GM23338 (cell line): ENCODE measurements at regions not wholly inside any gene's neighbourhood (a gene's known extent, or its start where the extent isn't known, plus 50 kb on each side); places are given as distances from the start of the nearest gene placed in this dataset.

Source experiments
- ATAC-seq: fragments of 200-7000 bp; cut with Tn5 transposase; 3 replicates; pipeline ENCODE4 v1.9.1; 2020
- DNase-seq: peaks from one replicate; pipeline ENCODE4 v3.0.0-alpha.2; 2015; ENCODE audit warnings: low spot score
- H2AFZ ChIP-seq: fragments of 200-600 bp; sonication (generic); 2 replicates; pipeline ENCODE4 v1.8.0; 2016; ENCODE audit warnings: antibody characterized with exemption, mild to moderate bottlenecking, moderate library complexity
- H3F3A ChIP-seq: fragments of 200-600 bp; sonication (generic); replicated peaks from 2 replicates; pipeline ENCODE4 v1.8.0; 2017; ENCODE audit warnings: antibody characterized with exemption, mixed run types, low read depth
- H3K27ac ChIP-seq: fragments of 200-600 bp; sonication (generic); 2 replicates; pipeline ENCODE4 v1.6.1; 2016; ENCODE audit warnings: low read depth
- H3K27me3 ChIP-seq: fragments of 200-600 bp; sonication (generic); 2 replicates; pipeline ENCODE4 v1.8.0; 2016; ENCODE audit warnings: mild to moderate bottlenecking, mixed run types, moderate library complexity; ENCODE audit not compliant: insufficient read depth
- H3K36me3 ChIP-seq: fragments of 200-600 bp; sonication (generic); 2 replicates; pipeline ENCODE4 v1.8.0; 2016; ENCODE audit warnings: mild to moderate bottlenecking; ENCODE audit not compliant: insufficient read depth
- H3K4me1 ChIP-seq: fragments of 200-600 bp; sonication (generic); 2 replicates; pipeline ENCODE4 v1.8.0; 2016; ENCODE audit warnings: mild to moderate bottlenecking, moderate library complexity; ENCODE audit not compliant: insufficient read depth
- H3K4me2 ChIP-seq: fragments of 200-600 bp; sonication (generic); 2 replicates; pipeline ENCODE4 v1.7.1; 2017; ENCODE audit warnings: mixed run types
- H3K4me3 ChIP-seq: fragments of 200-600 bp; sonication (generic); 2 replicates; pipeline ENCODE4 v1.6.1; 2016; ENCODE audit warnings: mixed run types
- H3K79me2 ChIP-seq: fragments of 200-600 bp; sonication (generic); replicated peaks from 2 replicates; pipeline ENCODE4 v1.8.0; 2017; ENCODE audit warnings: mild to moderate bottlenecking; ENCODE audit not compliant: insufficient read depth
- H3K9me2 ChIP-seq: fragments of 200-600 bp; sonication (generic); 2 replicates; pipeline ENCODE4 v1.8.0; 2017; ENCODE audit not compliant: insufficient read depth
- H4K20me1 ChIP-seq: fragments of 200-600 bp; sonication (generic); replicated peaks from 2 replicates; pipeline ENCODE4 v1.8.0; 2017; ENCODE audit warnings: mild to moderate bottlenecking; ENCODE audit not compliant: insufficient read depth
- H3K27ac Mint-ChIP-seq: 2 replicates; pipeline ENCODE4 v1.8.0; 2020; ENCODE audit warnings: inconsistent platforms, mild to moderate bottlenecking, moderate library complexity, mixed read lengths
- H3K27me3 Mint-ChIP-seq: 3 replicates; pipeline ENCODE4 v1.8.0; 2022; ENCODE audit warnings: low read depth, mild to moderate bottlenecking, moderate library complexity, mixed read lengths, inconsistent platforms; ENCODE audit not compliant: insufficient read depth, poor library complexity
- H3K36me3 Mint-ChIP-seq: 3 replicates; pipeline ENCODE4 v1.8.0; 2021; ENCODE audit warnings: low read depth, mild to moderate bottlenecking, inconsistent platforms, moderate library complexity, mixed read lengths
- H3K4me1 Mint-ChIP-seq: 3 replicates; pipeline ENCODE4 v1.8.0; 2020; ENCODE audit warnings: mild to moderate bottlenecking, inconsistent platforms, mixed read lengths
- H3K4me3 Mint-ChIP-seq: 3 replicates; pipeline ENCODE4 v1.8.0; 2021; ENCODE audit warnings: moderate library complexity, mild to moderate bottlenecking, inconsistent platforms, mixed read lengths
- H3K9me3 Mint-ChIP-seq: 3 replicates; pipeline ENCODE4 v1.8.0; 2020; ENCODE audit warnings: moderate library complexity, mild to moderate bottlenecking, inconsistent platforms, mixed read lengths
- CREB1 ChIP-seq: fragments of 250-450 bp; sonication (Bioruptor Pico); IDR thresholded peaks from 2 replicates; pipeline ENCODE4 v1.5.0; 2020; ENCODE audit warnings: low read depth, mild to moderate bottlenecking, moderate library complexity
- CTCF ChIP-seq, 2 experiments: fragments of 200-600 bp in 1 of 2; sonication (generic) in 1 of 2; conservative IDR thresholded peaks; 2 replicates each; pipeline versions ENCODE4 v1.5.1 to v1.6.1; 2016 to 2017; ENCODE audit warnings: antibody characterized with exemption in 2 of 2, low read depth in 2 of 2, mild to moderate bottlenecking in 2 of 2, moderate library complexity in 1 of 2
- ETS1 ChIP-seq: IDR thresholded peaks from 2 replicates; pipeline ENCODE4 v1.6.1; 2016; ENCODE audit warnings: antibody characterized with exemption
- EZH2 ChIP-seq: fragments of 200-600 bp; sonication (generic); IDR thresholded peaks from one replicate; pipeline ENCODE4 v1.8.0; 2017; ENCODE audit warnings: antibody characterized with exemption, mild to moderate bottlenecking, low read depth; ENCODE audit not compliant: unreplicated experiment
- EZH2phosphoT487 ChIP-seq: fragments of 200-600 bp; sonication (generic); IDR thresholded peaks from one replicate; pipeline ENCODE4 v1.8.1; 2018; ENCODE audit warnings: antibody characterized with exemption; ENCODE audit not compliant: unreplicated experiment
- JUNB ChIP-seq: IDR thresholded peaks from one replicate; pipeline ENCODE4 v1.6.1; 2016; ENCODE audit warnings: antibody characterized with exemption; ENCODE audit not compliant: unreplicated experiment
- NANOG ChIP-seq: IDR thresholded peaks from 2 replicates; pipeline ENCODE4 v1.6.1; 2016; ENCODE audit warnings: antibody characterized with exemption, borderline replicate concordance
- POLR2AphosphoS5 ChIP-seq: IDR thresholded peaks from 2 replicates; pipeline ENCODE4 v1.6.1; 2016; ENCODE audit warnings: antibody characterized with exemption, low read depth
- STAT1 ChIP-seq: IDR thresholded peaks from one replicate; pipeline ENCODE4 v1.6.1; 2016; ENCODE audit warnings: antibody characterized with exemption; ENCODE audit not compliant: unreplicated experiment
- ZNF114 ChIP-seq: fragments of 250-450 bp; sonication (Bioruptor Pico); IDR thresholded peaks from 2 replicates; pipeline ENCODE4 v1.5.0; 2020; ENCODE audit warnings: mild to moderate bottlenecking, moderate library complexity
- ZNF331 ChIP-seq: fragments of 250-450 bp; sonication (Bioruptor Pico); IDR thresholded peaks from 2 replicates; pipeline ENCODE4 v1.5.0; 2020; ENCODE audit warnings: low read depth, mild to moderate bottlenecking, moderate library complexity
- ZNF462 ChIP-seq: fragments of 250-450 bp; sonication (Bioruptor Pico); IDR thresholded peaks from 2 replicates; pipeline ENCODE4 v1.5.0; 2020; ENCODE audit warnings: mild to moderate bottlenecking, moderate library complexity
- TF ChIP-seq, protein P1 (sequence below): IDR thresholded peaks from one replicate; pipeline ENCODE4 v1.6.1; 2018; ENCODE audit warnings: antibody characterized with exemption; ENCODE audit not compliant: unreplicated experiment

- Histone ChIP-seq H3K79me2 (no peaks in the 10 kb centered on the region), H4K20me1 (peaks cover 3% of the 10 kb centered on the region; the same call in 1 of the 2 replicates), H3K27ac (no peak overlapping the region), H3K4me1 (peaks cover 13% of the 10 kb centered on the region), H3F3A (no peaks in the 10 kb centered on the region), H3K36me3 (no peaks in the 10 kb centered on the region), H3K4me3 (no peak overlapping the region), H3K27me3 (no peaks in the 10 kb centered on the region), H3K4me2 (no peak overlapping the region), H2AFZ (no peak overlapping the region), H3K9me2 (no peaks in the 10 kb centered on the region)
- no peak for DNase-seq
- no peak; the same call in 1 of the 3 replicates for ATAC-seq
- Mint-ChIP-seq H3K4me3 (no peak overlapping the region), H3K36me3 (no peaks in the 10 kb centered on the region), H3K9me3 (no peaks in the 10 kb centered on the region), H3K27ac (no peak overlapping the region), H3K4me1 (peaks cover 25% of the 10 kb centered on the region), H3K27me3 (peaks cover 17% of the 10 kb centered on the region)
- TF ChIP-seq CREB1 (no peak), ZNF114 (CRISPR knock-in tag) (no peak), ZNF462 (CRISPR knock-in tag) (no peak), EZH2 (no peak), ETS1 (no peak), CTCF (conservative IDR thresholded peaks at IDR 0.05; ENCODE audit: low read depth in 2 of 2) (no peak), EZH2phosphoT487 (no peak), STAT1 (no peak), NANOG (no peak), POLR2AphosphoS5 (no peak), ZNF331 (no peak), JUNB (no peak)
- TF ChIP-seq, protein P1, sequence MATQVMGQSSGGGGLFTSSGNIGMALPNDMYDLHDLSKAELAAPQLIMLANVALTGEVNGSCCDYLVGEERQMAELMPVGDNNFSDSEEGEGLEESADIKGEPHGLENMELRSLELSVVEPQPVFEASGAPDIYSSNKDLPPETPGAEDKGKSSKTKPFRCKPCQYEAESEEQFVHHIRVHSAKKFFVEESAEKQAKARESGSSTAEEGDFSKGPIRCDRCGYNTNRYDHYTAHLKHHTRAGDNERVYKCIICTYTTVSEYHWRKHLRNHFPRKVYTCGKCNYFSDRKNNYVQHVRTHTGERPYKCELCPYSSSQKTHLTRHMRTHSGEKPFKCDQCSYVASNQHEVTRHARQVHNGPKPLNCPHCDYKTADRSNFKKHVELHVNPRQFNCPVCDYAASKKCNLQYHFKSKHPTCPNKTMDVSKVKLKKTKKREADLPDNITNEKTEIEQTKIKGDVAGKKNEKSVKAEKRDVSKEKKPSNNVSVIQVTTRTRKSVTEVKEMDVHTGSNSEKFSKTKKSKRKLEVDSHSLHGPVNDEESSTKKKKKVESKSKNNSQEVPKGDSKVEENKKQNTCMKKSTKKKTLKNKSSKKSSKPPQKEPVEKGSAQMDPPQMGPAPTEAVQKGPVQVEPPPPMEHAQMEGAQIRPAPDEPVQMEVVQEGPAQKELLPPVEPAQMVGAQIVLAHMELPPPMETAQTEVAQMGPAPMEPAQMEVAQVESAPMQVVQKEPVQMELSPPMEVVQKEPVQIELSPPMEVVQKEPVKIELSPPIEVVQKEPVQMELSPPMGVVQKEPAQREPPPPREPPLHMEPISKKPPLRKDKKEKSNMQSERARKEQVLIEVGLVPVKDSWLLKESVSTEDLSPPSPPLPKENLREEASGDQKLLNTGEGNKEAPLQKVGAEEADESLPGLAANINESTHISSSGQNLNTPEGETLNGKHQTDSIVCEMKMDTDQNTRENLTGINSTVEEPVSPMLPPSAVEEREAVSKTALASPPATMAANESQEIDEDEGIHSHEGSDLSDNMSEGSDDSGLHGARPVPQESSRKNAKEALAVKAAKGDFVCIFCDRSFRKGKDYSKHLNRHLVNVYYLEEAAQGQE, result no peak
Observed at GRCh38 chr16:85490407-85491057, 122.6 kb upstream of the GSE1 start.
